ENCODE measurements at regions not wholly inside any gene's neighbourhood (a gene's known extent, or its start where the extent isn't known, plus 50 kb on each side); places are given as distances from the start of the nearest gene placed in this dataset.
"Not testable (repeated sequence)": the region's sequence is repeated elsewhere in the genome, so short reads cannot be mapped to it uniquely, and the experiment has no call there.

DNA sequence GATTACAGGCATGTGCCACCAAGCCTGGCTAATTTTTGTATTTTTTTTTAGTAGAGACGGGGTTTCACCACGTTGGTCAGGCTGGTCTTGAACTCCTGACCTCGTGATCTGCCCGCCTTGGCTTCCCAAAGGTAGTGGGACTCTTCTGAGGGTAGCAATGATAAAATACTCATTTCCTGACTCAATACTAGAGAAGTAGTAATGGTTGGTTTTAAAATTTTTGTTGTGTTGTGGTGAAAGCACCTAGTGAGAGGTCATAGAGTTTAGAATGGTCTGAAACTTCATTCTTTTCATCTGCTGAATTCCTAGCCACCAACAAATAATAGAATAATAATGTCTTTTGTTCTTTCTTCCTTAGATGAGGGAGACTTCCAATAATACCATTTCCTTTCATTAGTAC lies 422.1 kb downstream of the PSAT1 start:
- H3K27ac ChIP-seq; H3K4me1 ChIP-seq; H3K9me3 ChIP-seq (replicated peaks); H3K36me3 ChIP-seq; H3K4me3 ChIP-seq; DNase-seq; H3K27me3 ChIP-seq: not testable (repeated sequence)

DNA sequence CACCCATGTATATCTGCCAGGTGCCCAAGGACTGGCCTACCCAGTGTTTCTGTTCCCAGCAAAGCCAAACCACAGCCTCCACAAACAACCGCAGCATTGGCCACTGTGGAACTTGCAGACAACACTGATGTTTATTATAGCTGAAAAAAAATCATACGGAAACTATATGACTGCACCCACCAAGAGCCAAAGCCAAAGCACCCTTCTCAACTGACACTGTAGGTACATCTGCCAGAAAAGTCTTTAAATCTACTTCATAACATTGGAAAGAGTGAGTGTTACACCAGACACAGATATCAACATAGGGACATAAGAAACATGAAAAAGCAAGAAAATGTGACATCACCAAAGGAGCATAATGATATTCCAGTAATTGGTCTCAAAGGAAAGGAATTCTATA lies 428.0 kb downstream of the PSAT1 start:
- Histone ChIP-seq H3K9me3 (replicated peaks) (no peaks in the 10 kb centered on the region), H3K4me3 (no peak overlapping the region), H3K4me1 (no peaks in the 10 kb centered on the region), H3K27ac (no peak overlapping the region), H3K36me3 (no peaks in the 10 kb centered on the region), H3K27me3 (no peaks in the 10 kb centered on the region)
- no peak for DNase-seq

DNA sequence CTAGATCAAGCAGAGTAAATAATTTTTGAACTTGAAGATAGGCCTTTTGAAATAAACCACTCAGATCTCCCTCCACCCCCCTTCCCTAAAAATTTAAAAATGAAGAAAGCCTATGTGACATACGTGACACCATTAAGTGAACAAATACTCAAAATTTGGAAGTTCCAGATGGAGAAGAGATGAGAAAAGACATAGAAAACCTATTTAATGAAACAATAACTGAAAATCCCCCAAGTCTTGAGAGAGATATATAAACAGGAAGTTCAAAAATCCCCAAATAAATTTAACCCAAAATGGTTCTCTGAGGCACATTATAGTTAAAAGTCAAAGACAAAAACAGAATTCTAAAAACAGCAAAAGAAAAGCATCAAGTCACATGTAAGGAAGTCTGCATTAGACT lies 428.6 kb downstream of the PSAT1 start:
- no peak for DNase-seq
- no peaks in the 10 kb centered on the region for H3K4me1 ChIP-seq
- H3K9me3 ChIP-seq (replicated peaks): no peaks in the 10 kb centered on the region
- no peak overlapping the region for H3K27ac ChIP-seq
- H3K4me3 ChIP-seq: no peak overlapping the region
- no peaks in the 10 kb centered on the region for H3K36me3 ChIP-seq
- H3K27me3 ChIP-seq: no peaks in the 10 kb centered on the region

- no peaks in the 10 kb centered on the region for H3K36me3 ChIP-seq
- H3K27me3 ChIP-seq: no peaks in the 10 kb centered on the region
- no peaks in the 10 kb centered on the region for H3K9me3 ChIP-seq (replicated peaks)
- no peak overlapping the region for H3K4me3 ChIP-seq
- no peak for DNase-seq
- H3K4me1 ChIP-seq: no peaks in the 10 kb centered on the region
- H3K27ac ChIP-seq: no peak overlapping the region
Observed at GRCh38 chr9:78745331-78745730, 448.4 kb downstream of the PSAT1 start.

GRCh38 chr9:78746010-78746409 lies 449.1 kb downstream of the PSAT1 start:
- no peak for DNase-seq
- no peaks in the 10 kb centered on the region for H3K9me3 ChIP-seq (replicated peaks)
- no peak overlapping the region for H3K4me3 ChIP-seq
- H3K27me3 ChIP-seq: no peaks in the 10 kb centered on the region
- H3K27ac ChIP-seq: no peak overlapping the region
- H3K4me1 ChIP-seq: no peaks in the 10 kb centered on the region
- no peaks in the 10 kb centered on the region for H3K36me3 ChIP-seq

GRCh38 chr9:78753039-78753438 lies 456.1 kb downstream of the PSAT1 start:
- H3K36me3 ChIP-seq: no peaks in the 10 kb centered on the region
- no peak overlapping the region for H3K4me3 ChIP-seq
- DNase-seq: no peak
- no peaks in the 10 kb centered on the region for H3K9me3 ChIP-seq (replicated peaks)
- no peak overlapping the region for H3K27ac ChIP-seq
- H3K27me3 ChIP-seq: no peaks in the 10 kb centered on the region
- no peaks in the 10 kb centered on the region for H3K4me1 ChIP-seq

- H3K27me3 ChIP-seq: no peaks in the 10 kb centered on the region
- H3K36me3 ChIP-seq: no peaks in the 10 kb centered on the region
- no peaks in the 10 kb centered on the region for H3K4me1 ChIP-seq
- no peak overlapping the region for H3K4me3 ChIP-seq
- no peaks in the 10 kb centered on the region for H3K9me3 ChIP-seq (replicated peaks)
- H3K27ac ChIP-seq: no peak overlapping the region
- no peak for DNase-seq
Observed at GRCh38 chr9:78756813-78757510, 460.0 kb downstream of the PSAT1 start.

DNA sequence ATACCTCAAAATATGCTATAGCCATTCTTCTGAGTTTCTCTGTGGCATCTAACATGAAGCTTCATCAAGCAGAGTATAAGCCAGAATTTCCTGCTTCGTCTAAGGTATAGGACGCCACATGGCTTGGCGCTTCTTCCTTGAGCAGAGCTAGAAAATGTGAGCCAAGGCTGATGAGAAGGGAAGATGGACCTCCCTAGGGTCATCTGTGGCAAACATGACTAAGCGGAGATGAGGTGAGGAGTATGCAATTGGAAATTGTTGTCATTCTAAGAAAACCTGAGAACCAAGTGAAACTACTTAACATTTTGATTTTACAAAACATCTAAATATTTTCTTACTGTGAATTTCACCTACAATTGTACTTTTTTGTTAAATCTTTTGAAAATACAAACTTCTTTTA lies 466.5 kb downstream of the PSAT1 start:
- no peak overlapping the region for H3K27ac ChIP-seq
- no peaks in the 10 kb centered on the region for H3K27me3 ChIP-seq
- H3K36me3 ChIP-seq: no peaks in the 10 kb centered on the region
- no peaks in the 10 kb centered on the region for H3K9me3 ChIP-seq (replicated peaks)
- no peak overlapping the region for H3K4me3 ChIP-seq
- no peak for DNase-seq
- H3K4me1 ChIP-seq: no peaks in the 10 kb centered on the region

GRCh38 chr9:78765861-78766260 lies 468.9 kb downstream of the PSAT1 start:
- Histone ChIP-seq H3K36me3 (no peaks in the 10 kb centered on the region), H3K4me1 (no peaks in the 10 kb centered on the region), H3K27me3 (no peaks in the 10 kb centered on the region), H3K9me3 (replicated peaks) (no peaks in the 10 kb centered on the region), H3K27ac (no peak overlapping the region), H3K4me3 (no peak overlapping the region)
- peak in 1 of 2 experiments; percentile 10 for DNase-seq

DNA sequence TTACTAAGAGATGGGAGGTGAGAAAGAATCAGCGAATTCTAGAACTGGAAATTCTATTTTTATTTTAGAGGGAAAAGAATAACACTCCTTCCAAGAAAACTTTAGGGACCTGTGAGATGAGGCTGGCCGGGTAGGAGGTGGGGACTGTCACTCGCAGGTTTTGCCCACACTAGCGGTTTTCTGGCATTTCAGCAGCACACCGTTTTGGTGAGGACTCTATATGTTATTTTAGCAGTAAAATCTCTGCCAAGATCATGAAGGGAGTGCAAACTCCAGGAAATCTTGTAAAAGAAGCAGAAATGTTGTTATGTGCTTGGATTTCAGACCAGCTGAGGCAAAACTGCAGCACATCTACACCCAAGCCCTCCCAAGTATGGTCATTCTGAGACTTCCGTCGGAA lies 470.6 kb downstream of the PSAT1 start:
- Histone ChIP-seq H3K4me3 (no peak overlapping the region), H3K9me3 (replicated peaks) (no peaks in the 10 kb centered on the region), H3K27ac (no peak overlapping the region), H3K4me1 (no peaks in the 10 kb centered on the region), H3K27me3 (no peaks in the 10 kb centered on the region), H3K36me3 (no peaks in the 10 kb centered on the region)
- DNase-seq: no peak

GRCh38 chr9:78769690-78770089 lies 472.8 kb downstream of the PSAT1 start:
- no peaks in the 10 kb centered on the region for H3K4me1 ChIP-seq
- no peak overlapping the region for H3K27ac ChIP-seq
- H3K36me3 ChIP-seq: no peaks in the 10 kb centered on the region
- H3K4me3 ChIP-seq: no peak overlapping the region
- H3K9me3 ChIP-seq (replicated peaks): no peaks in the 10 kb centered on the region
- no peak for DNase-seq
- 0 out of 2 replicates have a peak, but pooled peaks cover 2% of the 10 kb centered on the region for H3K27me3 ChIP-seq

GRCh38 chr9:78775211-78775610 lies 478.3 kb downstream of the PSAT1 start:
- no peaks in the 10 kb centered on the region for H3K9me3 ChIP-seq (replicated peaks)
- no peak for DNase-seq
- H3K27me3 ChIP-seq: 0 out of 2 replicates have a peak, but pooled peaks cover 2% of the 10 kb centered on the region
- H3K27ac ChIP-seq: no peak overlapping the region
- no peak overlapping the region for H3K4me3 ChIP-seq
- no peaks in the 10 kb centered on the region for H3K36me3 ChIP-seq
- no peaks in the 10 kb centered on the region for H3K4me1 ChIP-seq

GRCh38 chr9:78775696-78776295 lies 478.9 kb downstream of the PSAT1 start:
- DNase-seq: no peak
- 0 out of 2 replicates have a peak, but pooled peaks cover 2% of the 10 kb centered on the region for H3K27me3 ChIP-seq
- no peaks in the 10 kb centered on the region for H3K9me3 ChIP-seq (replicated peaks)
- H3K27ac ChIP-seq: no peak overlapping the region
- H3K36me3 ChIP-seq: no peaks in the 10 kb centered on the region
- H3K4me1 ChIP-seq: no peaks in the 10 kb centered on the region
- no peak overlapping the region for H3K4me3 ChIP-seq

DNA sequence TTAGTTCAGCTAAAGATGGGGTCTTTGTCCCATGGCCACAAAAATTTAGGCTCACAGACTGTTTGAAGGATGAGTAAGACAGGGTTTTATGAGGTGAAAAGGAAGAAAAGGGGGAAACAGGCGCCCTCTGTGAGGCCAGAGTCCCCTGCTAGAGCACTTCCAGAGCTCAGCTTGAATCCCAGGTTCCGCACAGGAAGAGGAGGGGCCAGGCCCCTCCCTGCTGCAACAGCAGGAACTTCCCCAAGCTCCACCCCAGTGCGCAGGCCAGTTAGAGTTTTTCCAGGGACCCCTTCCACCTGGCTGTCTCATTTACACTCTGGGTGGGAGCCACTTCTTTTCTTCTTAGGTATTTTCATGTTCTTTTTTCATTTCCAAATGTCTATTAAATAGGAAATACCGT lies 480.8 kb downstream of the PSAT1 start:
- H3K36me3 ChIP-seq: no peaks in the 10 kb centered on the region
- H3K27ac ChIP-seq: no peak overlapping the region
- no peaks in the 10 kb centered on the region for H3K9me3 ChIP-seq (replicated peaks)
- H3K27me3 ChIP-seq: 0 out of 2 replicates have a peak, but pooled peaks cover 2% of the 10 kb centered on the region
- no peaks in the 10 kb centered on the region for H3K4me1 ChIP-seq
- peak; percentile 20 to 24 for DNase-seq
- no peak overlapping the region for H3K4me3 ChIP-seq

- Histone ChIP-seq H3K27ac (no peak overlapping the region), H3K36me3 (no peaks in the 10 kb centered on the region), H3K4me1 (no peaks in the 10 kb centered on the region), H3K9me3 (replicated peaks) (no peaks in the 10 kb centered on the region), H3K27me3 (0 out of 2 replicates have a peak, but pooled peaks cover 2% of the 10 kb centered on the region), H3K4me3 (no peak overlapping the region)
- no peak for DNase-seq
Observed at GRCh38 chr9:78778318-78778717, 481.4 kb downstream of the PSAT1 start.

GRCh38 chr9:78778861-78779374 lies 482.0 kb downstream of the PSAT1 start:
- Histone ChIP-seq H3K27ac (no peak overlapping the region), H3K36me3 (no peaks in the 10 kb centered on the region), H3K4me1 (no peaks in the 10 kb centered on the region), H3K9me3 (replicated peaks) (no peaks in the 10 kb centered on the region), H3K27me3 (0 out of 2 replicates have a peak, but pooled peaks cover 2% of the 10 kb centered on the region), H3K4me3 (no peak overlapping the region)
- DNase-seq: peak in 1 of 2 experiments; percentile 12
